Fibroblast of lung (primary cell): ENCODE measurements at regions not wholly inside any gene's neighbourhood (a gene's known extent, or its start where the extent isn't known, plus 50 kb on each side); places are given as distances from the start of the nearest gene placed in this dataset.

ENCODE experiments used
- DNase-seq, 2 donors: peaks; one replicate each; pipeline versions ENCODE4 v3.0.0 to v3.0.0-alpha.2; 2010; ENCODE audit warnings: low read depth in 2 of 2
- H2AFZ ChIP-seq: 2 replicates; pipeline ENCODE4 v1.5.1; 2012; ENCODE audit warnings: low read length, control low read depth, inconsistent platforms
- H3K27ac ChIP-seq: 2 replicates; pipeline ENCODE4 v1.5.1; 2011; ENCODE audit warnings: low read length, control low read depth; ENCODE audit not compliant: insufficient read depth
- H3K27me3 ChIP-seq: 2 replicates; pipeline ENCODE4 v1.5.1; 2011; ENCODE audit warnings: mild to moderate bottlenecking, low read length; ENCODE audit not compliant: control insufficient read depth, insufficient read depth
- H3K36me3 ChIP-seq: 2 replicates; pipeline ENCODE4 v1.5.1; 2011; ENCODE audit warnings: low read length; ENCODE audit not compliant: control insufficient read depth, insufficient read depth
- H3K4me1 ChIP-seq: 2 replicates; pipeline ENCODE4 v1.5.1; 2011; ENCODE audit warnings: low read length; ENCODE audit not compliant: control insufficient read depth, insufficient read depth; ENCODE audit errors: extremely low read depth
- H3K4me2 ChIP-seq: 2 replicates; pipeline ENCODE4 v1.5.1; 2011; ENCODE audit warnings: low read length, control low read depth; ENCODE audit not compliant: insufficient read depth; ENCODE audit errors: extremely low read depth
- H3K4me3 ChIP-seq, 4 experiments: fragments of 200-600 bp in 1 of 4; sonication (generic) in 1 of 4; replicated peaks in 1 of 4; 2 replicates each; pipeline ENCODE4 v1.5.1; 2011 to 2016; ENCODE audit warnings: low read length in 4 of 4, low read depth in 3 of 4, mild to moderate bottlenecking in 3 of 4, control low read depth in 2 of 4, inconsistent platforms in 1 of 4, mixed read lengths in 1 of 4; ENCODE audit not compliant: insufficient read depth in 1 of 4; ENCODE audit errors: control extremely low read depth in 1 of 4
- H3K79me2 ChIP-seq: 2 replicates; pipeline ENCODE4 v1.5.1; 2012; ENCODE audit warnings: mild to moderate bottlenecking, low read length, inconsistent platforms; ENCODE audit not compliant: control insufficient read depth, insufficient read depth
- H3K9ac ChIP-seq: 2 replicates; pipeline ENCODE4 v1.5.1; 2011; ENCODE audit warnings: mild to moderate bottlenecking, low read length, control low read depth; ENCODE audit not compliant: insufficient read depth
- H3K9me3 ChIP-seq: 2 replicates; pipeline ENCODE4 v1.5.1; 2012; ENCODE audit warnings: low read depth, low read length; ENCODE audit not compliant: control insufficient read depth, insufficient read depth
- H4K20me1 ChIP-seq: 2 replicates; pipeline ENCODE4 v1.5.1; 2011; ENCODE audit warnings: low read length; ENCODE audit not compliant: control insufficient read depth, insufficient read depth; ENCODE audit errors: extremely low read depth
- EZH2 ChIP-seq: IDR thresholded peaks from 2 replicates; pipeline ENCODE4 v1.5.1; 2012; ENCODE audit warnings: low read length, control low read depth, mild to moderate bottlenecking; ENCODE audit errors: missing control alignments
- TF ChIP-seq, protein P1 (sequence below), 2 donors: IDR thresholded peaks in 1 of 2; conservative IDR thresholded peaks in 1 of 2; 1 replicate in 1 of 2; 2 replicates in 1 of 2; pipeline ENCODE4 v1.5.1; 2011 to 2012; ENCODE audit warnings: low read length in 2 of 2, control low read depth in 1 of 2, inconsistent platforms in 1 of 2, low read depth in 1 of 2, mild to moderate bottlenecking in 1 of 2

DNA sequence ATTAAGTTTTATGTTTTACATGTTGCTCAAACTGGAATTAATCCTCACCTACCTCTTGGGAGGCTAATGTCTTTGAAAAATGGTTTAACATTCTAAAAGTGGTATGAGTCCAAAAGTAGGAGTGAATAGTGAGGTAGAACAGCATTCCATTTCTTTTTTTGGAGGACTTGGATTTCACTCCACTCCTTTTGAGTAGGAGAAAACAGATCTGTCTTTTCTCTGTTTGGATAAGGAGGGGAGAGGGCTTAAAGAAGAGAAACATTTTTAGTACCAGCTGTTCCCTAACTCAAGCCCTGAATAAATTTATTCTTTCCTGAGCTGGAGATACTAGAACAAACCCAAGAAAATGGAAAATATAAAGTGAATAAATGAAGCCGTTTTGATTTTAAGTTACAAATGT is 687.9 kb downstream of the MECOM start:
- Histone ChIP-seq H3K4me3 (no peak overlapping the region), H3K9ac (no peak overlapping the region), H3K4me1 (no peaks in the 10 kb centered on the region), H3K9me3 (no peaks in the 10 kb centered on the region), H3K79me2 (no peaks in the 10 kb centered on the region), H4K20me1 (no peaks in the 10 kb centered on the region), H3K36me3 (no peaks in the 10 kb centered on the region), H3K27ac (no peak overlapping the region), H3K4me2 (no peak overlapping the region), H3K27me3 (no peaks in the 10 kb centered on the region), H2AFZ (no peak overlapping the region)
- no peak for DNase-seq
- TF ChIP-seq, protein P1, sequence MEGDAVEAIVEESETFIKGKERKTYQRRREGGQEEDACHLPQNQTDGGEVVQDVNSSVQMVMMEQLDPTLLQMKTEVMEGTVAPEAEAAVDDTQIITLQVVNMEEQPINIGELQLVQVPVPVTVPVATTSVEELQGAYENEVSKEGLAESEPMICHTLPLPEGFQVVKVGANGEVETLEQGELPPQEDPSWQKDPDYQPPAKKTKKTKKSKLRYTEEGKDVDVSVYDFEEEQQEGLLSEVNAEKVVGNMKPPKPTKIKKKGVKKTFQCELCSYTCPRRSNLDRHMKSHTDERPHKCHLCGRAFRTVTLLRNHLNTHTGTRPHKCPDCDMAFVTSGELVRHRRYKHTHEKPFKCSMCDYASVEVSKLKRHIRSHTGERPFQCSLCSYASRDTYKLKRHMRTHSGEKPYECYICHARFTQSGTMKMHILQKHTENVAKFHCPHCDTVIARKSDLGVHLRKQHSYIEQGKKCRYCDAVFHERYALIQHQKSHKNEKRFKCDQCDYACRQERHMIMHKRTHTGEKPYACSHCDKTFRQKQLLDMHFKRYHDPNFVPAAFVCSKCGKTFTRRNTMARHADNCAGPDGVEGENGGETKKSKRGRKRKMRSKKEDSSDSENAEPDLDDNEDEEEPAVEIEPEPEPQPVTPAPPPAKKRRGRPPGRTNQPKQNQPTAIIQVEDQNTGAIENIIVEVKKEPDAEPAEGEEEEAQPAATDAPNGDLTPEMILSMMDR (conservative IDR thresholded peaks at IDR 0.05 in 1 of 2, IDR thresholded peaks at IDR 0.05 in 1 of 2; ENCODE audit: low read depth in 1 of 2, low read length in 2 of 2), result no peak
- no peak for TF ChIP-seq EZH2

DNA sequence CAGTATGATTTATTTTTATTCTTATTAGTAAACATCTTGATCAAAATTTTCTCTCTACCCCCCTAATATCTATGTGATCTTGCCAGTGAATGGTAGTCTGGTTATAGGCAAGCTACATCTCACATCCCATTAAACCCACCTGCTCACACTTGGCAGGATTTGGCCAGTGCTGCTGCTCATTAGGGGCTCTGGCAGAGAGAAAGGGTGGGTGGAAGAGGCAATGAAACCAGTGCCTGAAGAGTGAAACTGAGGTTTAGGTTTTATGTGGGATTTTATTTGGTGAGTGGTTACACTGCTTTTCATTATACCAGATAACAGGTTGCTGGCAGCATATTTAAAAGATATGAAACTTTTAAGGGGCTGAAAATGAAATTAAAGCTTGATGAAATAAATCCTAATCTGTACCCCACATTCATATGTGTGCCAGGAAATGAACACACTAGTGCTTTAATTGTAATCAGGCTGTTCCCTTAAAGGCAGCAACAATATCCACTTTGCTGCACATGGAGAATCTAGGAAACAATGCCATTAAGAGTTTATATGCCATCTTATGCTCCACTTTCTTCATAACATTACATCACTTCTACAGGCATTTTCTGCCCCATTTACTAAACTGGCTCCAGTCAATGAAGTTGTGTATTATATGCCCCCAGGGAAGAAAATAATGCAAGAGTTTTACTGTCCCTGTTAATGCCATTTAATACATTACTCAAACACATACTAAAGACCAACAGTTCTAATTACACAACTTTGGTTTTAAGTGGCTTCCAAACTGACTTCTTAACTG is 688.7 kb downstream of the MECOM start:
- Histone ChIP-seq H3K4me1 (no peaks in the 10 kb centered on the region), H2AFZ (no peak overlapping the region), H3K79me2 (no peaks in the 10 kb centered on the region), H3K9me3 (no peaks in the 10 kb centered on the region), H3K9ac (no peak overlapping the region), H3K36me3 (no peaks in the 10 kb centered on the region), H4K20me1 (no peaks in the 10 kb centered on the region), H3K27me3 (no peaks in the 10 kb centered on the region), H3K4me3 (no peak overlapping the region), H3K27ac (no peak overlapping the region), H3K4me2 (no peak overlapping the region)
- DNase-seq, result no peak
- TF ChIP-seq, protein P1 (conservative IDR thresholded peaks at IDR 0.05 in 1 of 2, IDR thresholded peaks at IDR 0.05 in 1 of 2; ENCODE audit: low read depth in 1 of 2, low read length in 2 of 2), result no peak
- TF ChIP-seq EZH2, result no peak

DNA sequence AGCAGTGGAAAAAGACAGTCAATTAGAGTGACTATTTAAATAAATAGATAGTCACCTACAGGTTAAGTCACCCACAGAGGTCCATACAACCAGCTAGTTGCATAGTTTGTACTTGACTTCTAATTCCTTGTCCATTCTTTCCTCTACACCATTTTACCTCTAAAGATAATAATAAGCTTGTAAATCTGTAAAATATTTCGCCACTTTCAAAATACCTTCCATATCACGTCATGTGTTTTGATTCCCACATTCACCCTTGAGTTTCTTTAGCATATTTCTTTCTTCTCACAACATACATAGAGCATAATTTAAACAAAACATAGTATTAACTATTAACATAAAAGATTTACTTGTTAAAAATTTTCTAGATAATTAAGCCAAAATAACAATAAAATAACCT is 689.6 kb downstream of the MECOM start:
- Histone ChIP-seq H3K27ac (no peak overlapping the region), H3K4me3 (no peak overlapping the region), H3K9ac (no peak overlapping the region), H3K4me1 (no peaks in the 10 kb centered on the region), H3K36me3 (no peaks in the 10 kb centered on the region), H3K4me2 (no peak overlapping the region), H3K27me3 (no peaks in the 10 kb centered on the region), H3K9me3 (no peaks in the 10 kb centered on the region), H2AFZ (no peak overlapping the region), H3K79me2 (no peaks in the 10 kb centered on the region), H4K20me1 (no peaks in the 10 kb centered on the region)
- TF ChIP-seq, protein P1 (conservative IDR thresholded peaks at IDR 0.05 in 1 of 2, IDR thresholded peaks at IDR 0.05 in 1 of 2; ENCODE audit: low read depth in 1 of 2, low read length in 2 of 2), result no peak
- no peak for TF ChIP-seq EZH2
- DNase-seq, result no peak
